Testis (tissue), 2 donors: ENCODE measurements at regions not wholly inside any gene's neighbourhood (a gene's known extent, or its start where the extent isn't known, plus 50 kb on each side); places are given as distances from the start of the nearest gene placed in this dataset.

Experiments
- CTCF ChIP-seq, 3 experiments: fragments of 450-650 bp in 2 of 3; fragments of 200-600 bp in 1 of 3; sonication (generic) in 1 of 3; IDR thresholded peaks; one replicate each; pipeline ENCODE4 v1.5.1; 2016 to 2019; ENCODE audit warnings: antibody characterized with exemption in 3 of 3, mild to moderate bottlenecking in 2 of 3, moderate library complexity in 1 of 3
- POLR2A ChIP-seq: fragments of 450-650 bp; IDR thresholded peaks from one replicate; pipeline ENCODE4 v1.6.1; 2017; ENCODE audit warnings: antibody characterized with exemption, mild to moderate bottlenecking, moderate library complexity

- TF ChIP-seq CTCF (IDR thresholded peaks at IDR 0.05) (no peak), POLR2A (no peak)
Observed at GRCh38 chr4:27305246-27305645, 444.6 kb downstream of the STIM2 start.
